SW 1271 (cell line): ENCODE measurements at regions not wholly inside any gene's neighbourhood (a gene's known extent, or its start where the extent isn't known, plus 50 kb on each side); places are given as distances from the start of the nearest gene placed in this dataset.
"Not testable (repeated sequence)": the region's sequence is repeated elsewhere in the genome, so short reads cannot be mapped to it uniquely, and the experiment has no call there.

Source experiments
- DNase-seq, 2 experiments: peaks; one replicate each; lab custom pipeline; 2025; lab: John Stamatoyannopoulos, UW

GRCh38 chr9:103407260-103407659 lies 412.1 kb downstream of the CYLC2 start:
- no peak for DNase-seq

GRCh38 chr9:103410059-103410458 lies 414.9 kb downstream of the CYLC2 start:
- no peak for DNase-seq

- no peak for DNase-seq
Measured at GRCh38 chr9:103427696-103428095, 432.6 kb downstream of the CYLC2 start.

- DNase-seq, result no peak
Measured at GRCh38 chr9:103430469-103430868, 435.3 kb downstream of the CYLC2 start.

GRCh38 chr9:103431809-103432208 lies 436.7 kb downstream of the CYLC2 start:
- DNase-seq, result no peak

GRCh38 chr9:103444176-103444575 lies 449.0 kb downstream of the CYLC2 start:
- DNase-seq, result no peak

GRCh38 chr9:103458826-103459225 lies 463.7 kb downstream of the CYLC2 start:
- DNase-seq, result no peak

- no peak for DNase-seq
Measured at GRCh38 chr9:103471241-103471640, 476.1 kb downstream of the CYLC2 start.

GRCh38 chr9:103474156-103474555 lies 479.0 kb downstream of the CYLC2 start:
- DNase-seq, result no peak

- DNase-seq, result no peak
Measured at GRCh38 chr9:103483471-103484096, 488.5 kb downstream of the CYLC2 start.

GRCh38 chr9:103485138-103485537 lies 490.0 kb downstream of the CYLC2 start:
- DNase-seq, result no peak

- no peak for DNase-seq
Measured at GRCh38 chr9:103514767-103515166, 519.6 kb downstream of the CYLC2 start.

- no peak for DNase-seq
Measured at GRCh38 chr9:103522409-103522808, 527.3 kb downstream of the CYLC2 start.

GRCh38 chr9:103530934-103531333 lies 535.8 kb downstream of the CYLC2 start:
- DNase-seq, result no peak

GRCh38 chr9:103533318-103533717 lies 538.2 kb downstream of the CYLC2 start:
- no peak for DNase-seq

- DNase-seq, result no peak
Measured at GRCh38 chr9:103537426-103537825, 542.3 kb downstream of the CYLC2 start.

- no peak for DNase-seq
Measured at GRCh38 chr9:103545260-103545659, 548.8 kb upstream of the SMC2 start.

GRCh38 chr9:103552712-103553111 lies 541.4 kb upstream of the SMC2 start:
- no peak for DNase-seq

- DNase-seq, result no peak
Measured at GRCh38 chr9:103574056-103574455, 520.1 kb upstream of the SMC2 start.

GRCh38 chr9:103586721-103587120 lies 507.4 kb upstream of the SMC2 start:
- no peak for DNase-seq

GRCh38 chr9:103601287-103601686 lies 492.8 kb upstream of the SMC2 start:
- DNase-seq, result no peak

GRCh38 chr9:103611950-103612349 lies 482.2 kb upstream of the SMC2 start:
- not testable (repeated sequence) for DNase-seq

GRCh38 chr9:103615994-103616393 lies 478.1 kb upstream of the SMC2 start:
- DNase-seq, result no peak

GRCh38 chr9:103617046-103617445 lies 477.1 kb upstream of the SMC2 start:
- no peak for DNase-seq
